Panc1 (cell line): ENCODE measurements at regions not wholly inside any gene's neighbourhood (a gene's known extent, or its start where the extent isn't known, plus 50 kb on each side); places are given as distances from the start of the nearest gene placed in this dataset.

Experiments
- ATAC-seq: fragments of 200-7000 bp; cut with Tn5 transposase; 2 replicates; pipeline ENCODE4 v1.9.1; 2020; ENCODE audit warnings: mild to moderate bottlenecking, moderate library complexity
- BruUV-seq: library from RNA; stranded (reverse); fragments of 400-500 nt; replicated peaks from 2 replicates; lab custom pipeline; 2021; lab: Mats Ljungman, UMichigan
- CTCF ChIA-PET: fragments of 300-600 bp; sonication (Branson Sonifier 250); formaldehyde crosslinking; loops from one replicate; lab custom pipeline; 2022; ENCODE audit warnings: antibody characterized with exemption; lab: Charles Lee
- POLR2A ChIA-PET: fragments of 300-600 bp; sonication (Branson Sonifier 250); formaldehyde crosslinking; loops from one replicate; lab custom pipeline; 2022; ENCODE audit warnings: antibody characterized with exemption; lab: Charles Lee
- DNase-seq: peaks from one replicate; pipeline ENCODE4 v3.0.0-alpha.2; 2010; ENCODE audit warnings: low read depth, low spot score
- H3K27ac ChIP-seq: 2 replicates; pipeline ENCODE4 v1.5.1; 2011; ENCODE audit warnings: mild to moderate bottlenecking, low read length, inconsistent platforms
- H3K27me3 ChIP-seq: fragments of 200-500 bp; sonication (Bioruptor generic); 2 replicates; pipeline ENCODE4 v1.6.0; 2014; ENCODE audit warnings: low read length, inconsistent platforms; ENCODE audit not compliant: control insufficient read depth, insufficient read depth
- H3K36me3 ChIP-seq: fragments of 200-500 bp; sonication (Bioruptor generic); 2 replicates; pipeline ENCODE4 v1.5.1; 2014; ENCODE audit warnings: inconsistent platforms, mild to moderate bottlenecking, low read length, moderate library complexity; ENCODE audit not compliant: control insufficient read depth, insufficient read depth
- H3K4me1 ChIP-seq: 2 replicates; pipeline ENCODE4 v1.5.1; 2011; ENCODE audit warnings: inconsistent platforms, mild to moderate bottlenecking, low read length, moderate library complexity; ENCODE audit not compliant: control insufficient read depth, insufficient read depth
- H3K4me3 ChIP-seq, 2 experiments: 2 replicates each; pipeline ENCODE4 v1.5.1; 2011 to 2012; ENCODE audit warnings: low read depth in 2 of 2, low read length in 2 of 2, mild to moderate bottlenecking in 2 of 2, inconsistent platforms in 1 of 2, moderate library complexity in 1 of 2
- H3K9me3 ChIP-seq: fragments of 200-500 bp; sonication (Bioruptor generic); 2 replicates; pipeline ENCODE4 v1.5.1; 2014; ENCODE audit warnings: low read depth, mild to moderate bottlenecking, inconsistent platforms, low read length, moderate library complexity; ENCODE audit not compliant: control insufficient read depth, insufficient read depth
- CTCF ChIP-seq: fragments of 450-650 bp; IDR thresholded peaks from 2 replicates; pipeline ENCODE4 v1.5.1; 2017; ENCODE audit warnings: mild to moderate bottlenecking
- POLR2AphosphoS5 ChIP-seq: IDR thresholded peaks from 2 replicates; pipeline ENCODE4 v1.6.1; 2012; ENCODE audit warnings: mild to moderate bottlenecking, low read depth, low read length, moderate library complexity
- REST ChIP-seq, 2 experiments: IDR thresholded peaks; 2 replicates each; pipeline ENCODE4 v1.6.1; 2011 to 2012; ENCODE audit warnings: low read depth in 2 of 2, control low read depth in 1 of 2, low read length in 1 of 2, mild to moderate bottlenecking in 1 of 2, moderate library complexity in 1 of 2; ENCODE audit not compliant: insufficient read depth in 1 of 2
- SIN3A ChIP-seq: IDR thresholded peaks from 2 replicates; pipeline ENCODE4 v1.6.1; 2012; ENCODE audit warnings: low read depth, mild to moderate bottlenecking, low read length, moderate library complexity, borderline replicate concordance; ENCODE audit not compliant: insufficient read depth
- TCF7L2 ChIP-seq: IDR thresholded peaks from 2 replicates; pipeline ENCODE4 v1.6.1; 2011; ENCODE audit warnings: mild to moderate bottlenecking, low read depth, low read length, inconsistent platforms
- in situ Hi-C: cut with HindIII; loops from 2 replicates; pipeline ENCODE4 v1.10.0; 2016; ENCODE audit warnings: low sequenced_read_pairs, low pct_unique_long_range_greater_than_20kb
- intact Hi-C: fragments of 100-400 bp; cut with micrococcal nuclease; formaldehyde crosslinking; loops from one replicate; pipeline ENCODE4 v1.10.0; 2022; ENCODE audit not compliant: unreplicated experiment

- Histone ChIP-seq H3K36me3 (no peaks in the 10 kb centered on the region), H3K27ac (no peak overlapping the region), H3K4me1 (no peaks in the 10 kb centered on the region), H3K4me3 (no peak overlapping the region), H3K27me3 (no peaks in the 10 kb centered on the region), H3K9me3 (no peaks in the 10 kb centered on the region)
- BruUV-seq, result no TSS peak
- intact Hi-C loops (no loop called here), in situ Hi-C loops (no loop called here)
- ChIA-PET CTCF (no interaction called here), POLR2A (no interaction called here)
- TF ChIP-seq POLR2AphosphoS5 (no peak), REST (IDR thresholded peaks at IDR 0.05; ENCODE audit: insufficient read depth in 1 of 2, low read depth in 2 of 2, low read length in 1 of 2) (no peak), SIN3A (no peak), TCF7L2 (no peak), CTCF (no peak)
- no peak for ATAC-seq
- no peak for DNase-seq
Measured at GRCh38 chr21:17673261-17674020, 60.7 kb upstream of the BTG3 start.

- Histone ChIP-seq H3K4me1 (no peaks in the 10 kb centered on the region), H3K36me3 (no peaks in the 10 kb centered on the region), H3K27me3 (no peaks in the 10 kb centered on the region), H3K27ac (no peak overlapping the region), H3K4me3 (no peak overlapping the region), H3K9me3 (no peaks in the 10 kb centered on the region)
- TF ChIP-seq SIN3A, result no peak
- no peak for TF ChIP-seq POLR2AphosphoS5
- TF ChIP-seq CTCF, result no peak
- TF ChIP-seq TCF7L2, result no peak
- no peak for TF ChIP-seq REST (IDR thresholded peaks at IDR 0.05; ENCODE audit: insufficient read depth in 1 of 2, low read depth in 2 of 2, low read length in 1 of 2)
- BruUV-seq, result no TSS peak
- DNase-seq (no peak), ATAC-seq (no peak)
- intact Hi-C loops, result no loop called here
- ChIA-PET CTCF (no interaction called here), POLR2A (no interaction called here)
- in situ Hi-C loops, result no loop called here
Measured at GRCh38 chr21:17671733-17672132, 59.0 kb upstream of the BTG3 start.
